ENCODE measurements at regions not wholly inside any gene's neighbourhood (a gene's known extent, or its start where the extent isn't known, plus 50 kb on each side); places are given as distances from the start of the nearest gene placed in this dataset.

GRCh38 chr13:91178099-91178498 is 169.4 kb upstream of the MIR17HG start:
- ATAC-seq, result no peak
- DNase-seq, result no peak
- intact Hi-C loops (cut with DNase I), result no loop called here
- Histone ChIP-seq H3K4me3 (no peak overlapping the region), H3K27me3 (ENCODE audit: low read depth) (peaks cover 21% of the 10 kb centered on the region), H3K36me3 (no peaks in the 10 kb centered on the region), H3K9me3 (no peaks in the 10 kb centered on the region), H3K27ac (no peak overlapping the region), H3K4me1 (no peaks in the 10 kb centered on the region)
- TF ChIP-seq CTCF (IDR thresholded peaks at IDR 0.05), result no peak

GRCh38 chr13:91181892-91182291 is 165.6 kb upstream of the MIR17HG start:
- H3K36me3 ChIP-seq, result no peaks in the 10 kb centered on the region
- H3K9me3 ChIP-seq, result no peaks in the 10 kb centered on the region
- H3K27me3 ChIP-seq (ENCODE audit: low read depth), result peaks cover 4% of the 10 kb centered on the region
- no peak for DNase-seq
- TF ChIP-seq CTCF (IDR thresholded peaks at IDR 0.05), result no peak
- no peak for ATAC-seq
- H3K27ac ChIP-seq, result no peak overlapping the region
- intact Hi-C loops (cut with DNase I), result no loop called here
- H3K4me3 ChIP-seq, result no peak overlapping the region
- H3K4me1 ChIP-seq, result no peaks in the 10 kb centered on the region

GRCh38 chr13:91184244-91184926 is 163.1 kb upstream of the MIR17HG start:
- Histone ChIP-seq H3K4me3 (no peak overlapping the region), H3K27ac (no peak overlapping the region), H3K27me3 (ENCODE audit: low read depth) (peaks cover 4% of the 10 kb centered on the region), H3K4me1 (no peaks in the 10 kb centered on the region), H3K36me3 (no peaks in the 10 kb centered on the region), H3K9me3 (no peaks in the 10 kb centered on the region)
- intact Hi-C loops (cut with DNase I), result no loop called here
- ATAC-seq (peak in 1 of 2 donors; percentile 56), DNase-seq (no peak)
- no peak for TF ChIP-seq CTCF (IDR thresholded peaks at IDR 0.05)

- intact Hi-C loops (cut with DNase I), result no loop called here
- H3K27ac ChIP-seq, result no peak overlapping the region
- TF ChIP-seq CTCF (IDR thresholded peaks at IDR 0.05), result peak; percentile 24
- H3K36me3 ChIP-seq, result no peaks in the 10 kb centered on the region
- DNase-seq (no peak), ATAC-seq (peak in 1 of 2 donors; percentile 56)
- no peak overlapping the region for H3K4me3 ChIP-seq
- peaks cover 4% of the 10 kb centered on the region for H3K27me3 ChIP-seq (ENCODE audit: low read depth)
- no peaks in the 10 kb centered on the region for H3K4me1 ChIP-seq
- no peaks in the 10 kb centered on the region for H3K9me3 ChIP-seq
Observed at GRCh38 chr13:91185294-91185863, 162.1 kb upstream of the MIR17HG start.

GRCh38 chr13:91187522-91187921 is 160.0 kb upstream of the MIR17HG start:
- no peaks in the 10 kb centered on the region for H3K9me3 ChIP-seq
- H3K4me1 ChIP-seq, result no peaks in the 10 kb centered on the region
- H3K27ac ChIP-seq, result no peak overlapping the region
- no peak for TF ChIP-seq CTCF (IDR thresholded peaks at IDR 0.05)
- ATAC-seq (no peak), DNase-seq (no peak)
- intact Hi-C loops (cut with DNase I), result no loop called here
- no peak overlapping the region for H3K4me3 ChIP-seq
- H3K36me3 ChIP-seq, result no peaks in the 10 kb centered on the region
- no peaks in the 10 kb centered on the region for H3K27me3 ChIP-seq (ENCODE audit: low read depth)

Measured in lower lobe of right lung (tissue), 2 donors.